Mucosa of descending colon (tissue), 3 donors: ENCODE measurements at regions not wholly inside any gene's neighbourhood (a gene's known extent, or its start where the extent isn't known, plus 50 kb on each side); places are given as distances from the start of the nearest gene placed in this dataset.

Source experiments
- ATAC-seq: fragments of 200-7000 bp; cut with Tn5 transposase; one replicate; pipeline ENCODE4 v1.9.1; 2020; ENCODE audit warnings: mild to moderate bottlenecking, moderate library complexity
- DNase-seq, 3 donors: peaks; one replicate each; pipeline ENCODE4 v3.0.0-alpha.2; 2020
- H3K36me3 ChIP-seq: fragments of 200-600 bp; one replicate; pipeline ENCODE4 v1.8.0; 2021; ENCODE audit warnings: low read depth, mild to moderate bottlenecking
- H3K4me1 ChIP-seq: fragments of 200-600 bp; one replicate; pipeline ENCODE4 v1.8.0; 2021; ENCODE audit warnings: low read depth, mild to moderate bottlenecking
- H3K4me3 ChIP-seq: fragments of 200-600 bp; one replicate; pipeline ENCODE4 v1.8.0; 2021; ENCODE audit warnings: mild to moderate bottlenecking
- H3K9me3 ChIP-seq: fragments of 200-600 bp; one replicate; pipeline ENCODE4 v1.8.0; 2021; ENCODE audit warnings: mild to moderate bottlenecking
- CTCF ChIP-seq: fragments of 200-600 bp; IDR thresholded peaks from one replicate; pipeline ENCODE4 v1.8.0; 2022; ENCODE audit warnings: antibody characterized with exemption, mild to moderate bottlenecking
- intact Hi-C, 2 donors: fragments of 100-400 bp; cut with DNase I in 1 of 2; cut with micrococcal nuclease in 1 of 2; formaldehyde crosslinking; loops; one replicate each; pipeline versions ENCODE4 v1.11.0 to v1.11.1; 2022; cut with DNase I, micrococcal nuclease
- donor health status: DM: no; HTN: no; CAD: no; lungs with moderate emphysema.
- donor health status: DM: no; HTN: no; CAD: no.
- donor health status: DM: no; HTN: yes; CAD: no.

- H3K36me3 ChIP-seq = no peaks in the 10 kb centered on the region
- no peak overlapping the region for H3K4me3 ChIP-seq
- intact Hi-C loops = no loop called here
- DNase-seq (no peak), ATAC-seq (no peak)
- peaks cover 7% of the 10 kb centered on the region for H3K9me3 ChIP-seq
- no peaks in the 10 kb centered on the region for H3K4me1 ChIP-seq
- no peak for TF ChIP-seq CTCF
Observed at GRCh38 chr1:88035578-88035977, 648.5 kb upstream of the PKN2 start.

DNA sequence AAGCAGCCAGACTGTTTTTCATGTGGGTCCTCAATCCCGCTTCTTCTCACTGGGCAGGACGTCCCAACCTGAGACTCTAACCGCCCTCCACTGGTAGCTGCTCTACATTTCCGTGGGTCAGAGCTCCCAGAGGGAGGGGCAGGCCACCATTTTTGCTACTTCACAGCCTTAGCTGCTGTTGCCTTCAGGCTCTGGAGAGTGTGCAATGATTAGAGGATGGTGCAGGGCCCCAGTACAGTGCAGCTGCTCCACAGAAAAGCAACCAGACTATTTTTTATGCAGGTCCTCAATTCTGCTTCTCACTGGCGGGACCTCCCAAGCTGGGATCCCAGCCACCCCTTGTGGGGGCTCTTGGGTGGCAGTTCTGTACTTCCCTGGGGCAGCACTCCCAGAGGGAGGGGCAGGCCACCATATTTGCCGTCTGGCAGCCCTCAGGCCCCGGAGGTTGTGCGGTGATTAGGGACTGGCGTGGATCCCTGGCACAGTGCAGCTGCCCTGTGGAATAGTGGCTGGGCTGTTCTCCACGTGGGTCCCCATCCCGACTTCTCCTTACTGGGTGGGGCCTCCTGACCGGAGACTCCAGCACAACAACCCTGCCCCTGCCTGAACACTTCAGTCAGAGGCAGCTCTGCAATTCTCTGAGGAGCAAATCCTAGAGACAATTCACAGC lies 647.6 kb upstream of the PKN2 start:
- Histone ChIP-seq H3K9me3 (peaks cover 7% of the 10 kb centered on the region), H3K36me3 (no peaks in the 10 kb centered on the region), H3K4me3 (no peak overlapping the region), H3K4me1 (no peaks in the 10 kb centered on the region)
- intact Hi-C loops = no loop called here
- no peak for DNase-seq
- no peak for ATAC-seq
- no peak for TF ChIP-seq CTCF

- intact Hi-C loops = no loop called here
- H3K4me1 ChIP-seq = no peaks in the 10 kb centered on the region
- no peak for DNase-seq
- H3K36me3 ChIP-seq = no peaks in the 10 kb centered on the region
- H3K4me3 ChIP-seq = no peak overlapping the region
- no peak for ATAC-seq
- TF ChIP-seq CTCF = no peak
- peaks cover 7% of the 10 kb centered on the region for H3K9me3 ChIP-seq
Observed at GRCh38 chr1:88039240-88039639, 644.8 kb upstream of the PKN2 start.

GRCh38 chr1:88043834-88044233 lies 640.2 kb upstream of the PKN2 start:
- DNase-seq (no peak), ATAC-seq (no peak)
- no peaks in the 10 kb centered on the region for H3K36me3 ChIP-seq
- TF ChIP-seq CTCF = no peak
- no peak overlapping the region for H3K4me3 ChIP-seq
- H3K4me1 ChIP-seq = no peaks in the 10 kb centered on the region
- peaks cover 7% of the 10 kb centered on the region for H3K9me3 ChIP-seq
- intact Hi-C loops = no loop called here

DNA sequence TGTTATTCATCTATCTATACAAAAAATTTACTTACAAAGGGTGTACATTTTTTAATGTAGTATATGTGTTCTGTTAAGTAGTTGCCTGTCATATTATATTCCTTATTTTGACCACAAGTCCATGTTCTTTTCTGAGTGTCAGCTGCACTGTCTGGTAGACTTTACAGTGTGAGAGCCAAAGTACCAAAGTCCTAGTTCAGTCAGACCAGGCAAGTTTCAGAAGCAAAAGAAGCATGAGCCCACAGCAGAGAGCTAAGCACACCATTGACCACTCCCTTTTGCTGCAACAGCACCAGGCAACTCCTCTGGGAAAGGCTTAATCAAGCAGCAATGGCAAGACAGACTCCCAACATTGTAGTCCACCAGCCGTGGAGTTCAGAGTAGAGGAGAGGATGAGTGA lies 631.9 kb upstream of the PKN2 start:
- no peak overlapping the region for H3K4me3 ChIP-seq
- no peaks in the 10 kb centered on the region for H3K36me3 ChIP-seq
- no peaks in the 10 kb centered on the region for H3K4me1 ChIP-seq
- H3K9me3 ChIP-seq = no peaks in the 10 kb centered on the region
- TF ChIP-seq CTCF = no peak
- ATAC-seq (no peak), DNase-seq (no peak)
- intact Hi-C loops = loop anchor here in 1 of 2 donors (10.0 kb wide), 1 partner anchor 757 kb away; no protein-coding TSS in a partner anchor

GRCh38 chr1:88053065-88053464 lies 631.0 kb upstream of the PKN2 start:
- Histone ChIP-seq H3K36me3 (no peaks in the 10 kb centered on the region), H3K4me3 (no peak overlapping the region), H3K4me1 (no peaks in the 10 kb centered on the region), H3K9me3 (no peaks in the 10 kb centered on the region)
- intact Hi-C loops = loop anchor here in 1 of 2 donors (10.0 kb wide), 1 partner anchor 758 kb away; no protein-coding TSS in a partner anchor
- DNase-seq (no peak), ATAC-seq (no peak)
- TF ChIP-seq CTCF = no peak
